ENCODE measurements at regions not wholly inside any gene's neighbourhood (a gene's known extent, or its start where the extent isn't known, plus 50 kb on each side); places are given as distances from the start of the nearest gene placed in this dataset.

DNA sequence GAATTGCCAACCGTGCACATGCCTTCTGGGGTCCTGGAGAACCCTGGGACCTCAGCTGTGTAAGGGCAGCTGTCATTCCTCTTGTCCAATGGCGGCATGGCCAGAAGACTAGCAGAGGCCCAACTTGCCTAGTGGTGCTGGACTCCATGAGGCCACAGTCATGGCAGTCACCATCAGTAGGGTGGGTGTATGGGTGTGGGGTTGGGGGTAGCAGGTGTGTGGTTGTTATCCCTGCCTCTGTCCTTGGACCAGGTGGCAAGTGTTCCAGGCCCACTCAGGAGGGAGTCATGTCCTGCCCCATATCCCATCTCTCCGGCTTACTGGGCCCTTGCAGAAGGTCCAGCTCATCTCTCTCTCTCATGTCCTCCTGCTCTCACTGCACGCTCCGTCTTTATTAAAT is 1596.2 kb downstream of the MRPL39 start:
- TF ChIP-seq MZF1 (tag by site-specific recombination; IDR thresholded peaks at IDR 0.05; ENCODE audit: borderline replicate concordance) (no peak), MEIS1 (CRISPR knock-in tag; IDR thresholded peaks at IDR 0.05; ENCODE audit: borderline replicate concordance) (no peak), ZNF274 (IDR thresholded peaks at IDR 0.05; ENCODE audit: low read length) (no peak), ZNF274 (tag by site-specific recombination; IDR thresholded peaks at IDR 0.05; ENCODE audit: borderline replicate concordance) (no peak), KLF9 (tag by site-specific recombination; IDR thresholded peaks at IDR 0.05; ENCODE audit: low read depth) (no peak), ZNF701 (tag by site-specific recombination; IDR thresholded peaks at IDR 0.05) (no peak), ZNF664 (tag by site-specific recombination; IDR thresholded peaks at IDR 0.05) (no peak)
- TF ChIP-seq, protein P1, sequence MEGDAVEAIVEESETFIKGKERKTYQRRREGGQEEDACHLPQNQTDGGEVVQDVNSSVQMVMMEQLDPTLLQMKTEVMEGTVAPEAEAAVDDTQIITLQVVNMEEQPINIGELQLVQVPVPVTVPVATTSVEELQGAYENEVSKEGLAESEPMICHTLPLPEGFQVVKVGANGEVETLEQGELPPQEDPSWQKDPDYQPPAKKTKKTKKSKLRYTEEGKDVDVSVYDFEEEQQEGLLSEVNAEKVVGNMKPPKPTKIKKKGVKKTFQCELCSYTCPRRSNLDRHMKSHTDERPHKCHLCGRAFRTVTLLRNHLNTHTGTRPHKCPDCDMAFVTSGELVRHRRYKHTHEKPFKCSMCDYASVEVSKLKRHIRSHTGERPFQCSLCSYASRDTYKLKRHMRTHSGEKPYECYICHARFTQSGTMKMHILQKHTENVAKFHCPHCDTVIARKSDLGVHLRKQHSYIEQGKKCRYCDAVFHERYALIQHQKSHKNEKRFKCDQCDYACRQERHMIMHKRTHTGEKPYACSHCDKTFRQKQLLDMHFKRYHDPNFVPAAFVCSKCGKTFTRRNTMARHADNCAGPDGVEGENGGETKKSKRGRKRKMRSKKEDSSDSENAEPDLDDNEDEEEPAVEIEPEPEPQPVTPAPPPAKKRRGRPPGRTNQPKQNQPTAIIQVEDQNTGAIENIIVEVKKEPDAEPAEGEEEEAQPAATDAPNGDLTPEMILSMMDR (tag by site-specific recombination; IDR thresholded peaks at IDR 0.05) = no peak
- TF ChIP-seq, protein P2, sequence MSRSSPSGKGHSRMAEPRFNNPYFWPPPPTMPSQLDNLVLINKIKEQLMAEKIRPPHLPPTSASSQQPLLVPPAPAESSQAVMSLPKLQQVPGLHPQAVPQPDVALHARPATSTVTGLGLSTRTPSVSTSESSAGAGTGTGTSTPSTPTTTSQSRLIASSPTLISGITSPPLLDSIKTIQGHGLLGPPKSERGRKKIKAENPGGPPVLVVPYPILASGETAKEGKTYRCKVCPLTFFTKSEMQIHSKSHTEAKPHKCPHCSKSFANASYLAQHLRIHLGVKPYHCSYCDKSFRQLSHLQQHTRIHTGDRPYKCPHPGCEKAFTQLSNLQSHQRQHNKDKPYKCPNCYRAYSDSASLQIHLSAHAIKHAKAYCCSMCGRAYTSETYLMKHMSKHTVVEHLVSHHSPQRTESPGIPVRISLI (tag by site-specific recombination; IDR thresholded peaks at IDR 0.05) = no peak

Data from HEK293 (cell line).